WERI-Rb-1 (cell line): ENCODE measurements at regions not wholly inside any gene's neighbourhood (a gene's known extent, or its start where the extent isn't known, plus 50 kb on each side); places are given as distances from the start of the nearest gene placed in this dataset.

ENCODE experiments used
- DNase-seq: peaks from one replicate; pipeline ENCODE4 v3.0.0-alpha.2; 2020
- H3K27ac ChIP-seq: fragments of 250-450 bp; sonication (Bioruptor Pico); 2 replicates; pipeline ENCODE4 v1.5.1; 2020; ENCODE audit warnings: mild to moderate bottlenecking, moderate library complexity
- H3K27me3 ChIP-seq: fragments of 250-450 bp; sonication (Bioruptor Pico); 2 replicates; pipeline ENCODE4 v1.5.1; 2021; ENCODE audit warnings: mild to moderate bottlenecking, low read depth, moderate library complexity; ENCODE audit not compliant: insufficient read depth, severe bottlenecking
- H3K36me3 ChIP-seq: fragments of 250-450 bp; sonication (Bioruptor Pico); 2 replicates; pipeline ENCODE4 v1.5.1; 2020; ENCODE audit warnings: mild to moderate bottlenecking, moderate library complexity
- H3K4me3 ChIP-seq: 2 replicates; pipeline ENCODE4 v1.5.1; 2011; ENCODE audit warnings: low read depth, mild to moderate bottlenecking, control low read depth, low read length
- H3K9me3 ChIP-seq: fragments of 250-450 bp; sonication (Bioruptor Pico); 2 replicates; pipeline ENCODE4 v1.5.1; 2021; ENCODE audit warnings: mild to moderate bottlenecking, moderate library complexity; ENCODE audit not compliant: severe bottlenecking
- TF ChIP-seq, protein P1 (sequence below): IDR thresholded peaks from 2 replicates; pipeline ENCODE4 v1.5.1; 2011; ENCODE audit warnings: low read depth, mild to moderate bottlenecking, control low read depth, inconsistent platforms, low read length

- no peaks in the 10 kb centered on the region for H3K36me3 ChIP-seq
- no peaks in the 10 kb centered on the region for H3K27me3 ChIP-seq
- no peaks in the 10 kb centered on the region for H3K9me3 ChIP-seq
- no peak for DNase-seq
- no peak overlapping the region for H3K4me3 ChIP-seq
- no peak overlapping the region for H3K27ac ChIP-seq
- TF ChIP-seq, protein P1, sequence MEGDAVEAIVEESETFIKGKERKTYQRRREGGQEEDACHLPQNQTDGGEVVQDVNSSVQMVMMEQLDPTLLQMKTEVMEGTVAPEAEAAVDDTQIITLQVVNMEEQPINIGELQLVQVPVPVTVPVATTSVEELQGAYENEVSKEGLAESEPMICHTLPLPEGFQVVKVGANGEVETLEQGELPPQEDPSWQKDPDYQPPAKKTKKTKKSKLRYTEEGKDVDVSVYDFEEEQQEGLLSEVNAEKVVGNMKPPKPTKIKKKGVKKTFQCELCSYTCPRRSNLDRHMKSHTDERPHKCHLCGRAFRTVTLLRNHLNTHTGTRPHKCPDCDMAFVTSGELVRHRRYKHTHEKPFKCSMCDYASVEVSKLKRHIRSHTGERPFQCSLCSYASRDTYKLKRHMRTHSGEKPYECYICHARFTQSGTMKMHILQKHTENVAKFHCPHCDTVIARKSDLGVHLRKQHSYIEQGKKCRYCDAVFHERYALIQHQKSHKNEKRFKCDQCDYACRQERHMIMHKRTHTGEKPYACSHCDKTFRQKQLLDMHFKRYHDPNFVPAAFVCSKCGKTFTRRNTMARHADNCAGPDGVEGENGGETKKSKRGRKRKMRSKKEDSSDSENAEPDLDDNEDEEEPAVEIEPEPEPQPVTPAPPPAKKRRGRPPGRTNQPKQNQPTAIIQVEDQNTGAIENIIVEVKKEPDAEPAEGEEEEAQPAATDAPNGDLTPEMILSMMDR: no peak
Observed at GRCh38 chr6:76465410-76465809, 392.9 kb upstream of the IMPG1 start.

GRCh38 chr6:76453270-76453669 lies 380.8 kb upstream of the IMPG1 start:
- no peak overlapping the region for H3K4me3 ChIP-seq
- TF ChIP-seq, protein P1: no peak
- H3K36me3 ChIP-seq: no peaks in the 10 kb centered on the region
- no peak overlapping the region for H3K27ac ChIP-seq
- H3K27me3 ChIP-seq: no peaks in the 10 kb centered on the region
- no peaks in the 10 kb centered on the region for H3K9me3 ChIP-seq
- no peak for DNase-seq

DNA sequence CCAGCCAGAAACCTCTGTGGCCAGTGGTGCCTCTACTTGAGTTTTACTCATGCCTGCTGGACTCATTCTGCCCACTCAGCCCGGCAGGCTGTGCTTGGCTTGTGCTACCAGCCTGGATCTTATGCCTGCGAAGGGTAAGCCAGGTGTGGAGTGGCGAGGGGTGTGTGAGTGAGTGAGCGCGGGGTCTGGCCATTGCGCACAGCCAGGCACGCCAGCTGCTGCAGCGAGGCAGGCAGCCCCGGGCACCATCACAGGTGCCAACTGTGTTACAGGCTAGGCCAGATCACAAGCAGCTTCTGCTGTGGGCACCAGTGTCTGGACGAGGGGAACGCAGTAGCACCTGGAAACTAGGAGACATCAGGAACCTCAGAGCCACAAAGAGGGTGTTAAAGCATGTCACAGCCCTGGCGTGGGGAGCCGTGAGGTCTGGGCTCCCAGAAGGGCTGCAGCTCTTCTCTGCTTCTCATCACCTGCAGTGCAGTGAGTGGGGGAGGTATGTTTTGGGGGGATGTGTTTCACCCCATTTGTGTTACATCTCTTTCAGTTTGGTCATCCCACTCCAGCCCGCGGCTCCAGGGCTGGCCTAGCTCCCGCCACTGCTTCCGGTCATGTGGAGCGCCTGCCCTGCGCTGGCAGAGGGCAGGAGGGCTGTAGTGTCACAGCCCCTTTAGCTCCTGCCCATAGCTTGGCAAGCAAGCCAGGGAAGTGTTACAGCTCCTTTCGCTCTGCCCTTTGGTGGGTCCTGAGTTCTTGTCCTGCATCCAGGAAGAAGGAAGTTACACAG lies 379.7 kb upstream of the IMPG1 start:
- TF ChIP-seq, protein P1: no peak
- H3K4me3 ChIP-seq: no peak overlapping the region
- H3K9me3 ChIP-seq: no peaks in the 10 kb centered on the region

GRCh38 chr6:76448109-76448508 lies 375.6 kb upstream of the IMPG1 start:
- TF ChIP-seq, protein P1: no peak
- Histone ChIP-seq H3K27ac (no peak overlapping the region), H3K4me3 (no peak overlapping the region)

More for the DNA sequence above, 379.7 kb upstream of the IMPG1 start:
- DNase-seq: no peak
- Histone ChIP-seq H3K27me3 (no peaks in the 10 kb centered on the region), H3K36me3 (no peaks in the 10 kb centered on the region), H3K27ac (no peak overlapping the region)

DNA sequence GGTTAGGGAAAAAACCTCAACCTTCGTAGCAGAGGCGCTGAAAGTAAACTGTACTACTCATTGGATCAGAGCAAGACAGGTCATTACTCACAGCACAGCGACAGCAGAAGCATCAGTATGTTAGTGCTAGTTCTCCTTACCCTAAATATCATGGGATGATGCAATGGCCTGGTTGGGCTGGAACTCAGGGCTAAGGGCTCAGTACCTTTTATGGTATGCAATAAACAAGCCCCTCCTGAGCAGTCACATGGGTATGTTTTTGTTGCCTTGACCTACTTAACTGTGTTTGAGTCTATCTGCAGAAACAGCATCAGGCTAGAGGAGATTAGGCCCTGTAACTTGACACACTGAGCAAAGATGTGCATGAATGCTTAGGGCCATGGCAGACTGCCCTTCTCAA lies 369.4 kb upstream of the IMPG1 start:
- Histone ChIP-seq H3K9me3 (no peaks in the 10 kb centered on the region), H3K27me3 (no peaks in the 10 kb centered on the region), H3K4me3 (no peak overlapping the region), H3K27ac (peak overlapping the region; percentile 11), H3K36me3 (no peaks in the 10 kb centered on the region)
- TF ChIP-seq, protein P1: no peak
- peak; percentile 49 for DNase-seq

More at GRCh38 chr6:76448109-76448508, 375.6 kb upstream of the IMPG1 start:
- no peaks in the 10 kb centered on the region for H3K27me3 ChIP-seq
- no peak for DNase-seq
- no peaks in the 10 kb centered on the region for H3K36me3 ChIP-seq
- no peaks in the 10 kb centered on the region for H3K9me3 ChIP-seq

DNA sequence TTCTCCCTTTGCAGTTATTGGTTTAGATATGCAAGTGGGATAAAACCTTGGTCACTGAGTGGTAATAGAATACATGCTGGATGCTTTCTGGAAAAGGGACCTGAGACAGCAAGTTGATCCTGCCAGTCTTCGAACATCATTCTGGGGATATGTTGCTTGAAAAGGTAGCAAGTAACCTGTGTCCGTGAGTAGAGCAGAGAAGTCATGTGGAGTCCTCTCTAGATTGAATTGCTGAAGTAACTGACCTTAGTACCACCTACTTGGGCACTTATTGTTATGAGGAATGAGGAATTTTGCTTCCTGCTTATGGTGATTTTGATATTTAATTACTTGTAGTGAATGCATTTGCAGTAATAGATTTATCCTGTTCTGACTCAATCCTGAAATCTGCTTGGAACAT lies 367.3 kb upstream of the IMPG1 start:
- no peaks in the 10 kb centered on the region for H3K36me3 ChIP-seq

More for the DNA sequence above, 367.3 kb upstream of the IMPG1 start:
- Histone ChIP-seq H3K4me3 (no peak overlapping the region), H3K27me3 (no peaks in the 10 kb centered on the region), H3K27ac (no peak overlapping the region), H3K9me3 (no peaks in the 10 kb centered on the region)
- no peak for DNase-seq
- TF ChIP-seq, protein P1: no peak
